ENCODE measurements at regions not wholly inside any gene's neighbourhood (a gene's known extent, or its start where the extent isn't known, plus 50 kb on each side); places are given as distances from the start of the nearest gene placed in this dataset.

- no peak overlapping the region for H3K27ac ChIP-seq
- no peak overlapping the region for H3K9ac ChIP-seq (ENCODE audit: insufficient read length)
- no peaks in the 10 kb centered on the region for H3K9me3 ChIP-seq (ENCODE audit: low read depth, low read length)
- TF ChIP-seq FOXP2 (optimal IDR thresholded peaks at IDR 0.05; ENCODE audit: control extremely low read depth, extremely low read length, insufficient read depth) (no peak), POLR2AphosphoS5 (IDR thresholded peaks at IDR 0.05; ENCODE audit: borderline replicate concordance, low read depth, low read length) (no peak), EZH2 (IDR thresholded peaks at IDR 0.05) (no peak)
- H3K4me3 ChIP-seq, result no peak overlapping the region
- no peak for DNase-seq (ENCODE audit: low read depth, low spot score)
- H3K36me3 ChIP-seq (ENCODE audit: insufficient read depth, low read length), result no peaks in the 10 kb centered on the region
Measured at GRCh38 chr2:105521616-105522015, 122.8 kb upstream of the FHL2 start.

GRCh38 chr2:105521176-105521575, 122.3 kb upstream of the FHL2 start:
- H3K36me3 ChIP-seq (ENCODE audit: insufficient read depth, low read length), result no peaks in the 10 kb centered on the region
- H3K9ac ChIP-seq (ENCODE audit: insufficient read length), result no peak overlapping the region
- no peak for DNase-seq (ENCODE audit: low read depth, low spot score)
- no peak for TF ChIP-seq EZH2 (IDR thresholded peaks at IDR 0.05)
- no peak for TF ChIP-seq POLR2AphosphoS5 (IDR thresholded peaks at IDR 0.05; ENCODE audit: borderline replicate concordance, low read depth, low read length)
- no peak for TF ChIP-seq FOXP2 (optimal IDR thresholded peaks at IDR 0.05; ENCODE audit: control extremely low read depth, extremely low read length, insufficient read depth)
- no peaks in the 10 kb centered on the region for H3K9me3 ChIP-seq (ENCODE audit: low read depth, low read length)
- H3K27ac ChIP-seq, result no peak overlapping the region
- no peak overlapping the region for H3K4me3 ChIP-seq

GRCh38 chr2:105519516-105519915, 120.7 kb upstream of the FHL2 start:
- no peak overlapping the region for H3K9ac ChIP-seq (ENCODE audit: insufficient read length)
- H3K36me3 ChIP-seq (ENCODE audit: insufficient read depth, low read length), result no peaks in the 10 kb centered on the region
- no peak overlapping the region for H3K27ac ChIP-seq
- H3K9me3 ChIP-seq (ENCODE audit: low read depth, low read length), result no peaks in the 10 kb centered on the region
- DNase-seq (ENCODE audit: low read depth, low spot score), result no peak
- TF ChIP-seq POLR2AphosphoS5 (IDR thresholded peaks at IDR 0.05; ENCODE audit: borderline replicate concordance, low read depth, low read length), result no peak
- TF ChIP-seq FOXP2 (optimal IDR thresholded peaks at IDR 0.05; ENCODE audit: control extremely low read depth, extremely low read length, insufficient read depth), result no peak
- no peak for TF ChIP-seq EZH2 (IDR thresholded peaks at IDR 0.05)
- no peak overlapping the region for H3K4me3 ChIP-seq

- H3K27ac ChIP-seq, result no peak overlapping the region
- TF ChIP-seq EZH2 (IDR thresholded peaks at IDR 0.05) (no peak), FOXP2 (optimal IDR thresholded peaks at IDR 0.05; ENCODE audit: control extremely low read depth, extremely low read length, insufficient read depth) (no peak), POLR2AphosphoS5 (IDR thresholded peaks at IDR 0.05; ENCODE audit: borderline replicate concordance, low read depth, low read length) (no peak)
- no peak for DNase-seq (ENCODE audit: low read depth, low spot score)
- no peak overlapping the region for H3K9ac ChIP-seq (ENCODE audit: insufficient read length)
- no peaks in the 10 kb centered on the region for H3K9me3 ChIP-seq (ENCODE audit: low read depth, low read length)
- no peak overlapping the region for H3K4me3 ChIP-seq
- no peaks in the 10 kb centered on the region for H3K36me3 ChIP-seq (ENCODE audit: insufficient read depth, low read length)
Measured at GRCh38 chr2:105518897-105519296, 120.0 kb upstream of the FHL2 start.

GRCh38 chr2:105517814-105518705, 119.2 kb upstream of the FHL2 start:
- Histone ChIP-seq H3K36me3 (ENCODE audit: insufficient read depth, low read length) (no peaks in the 10 kb centered on the region), H3K9me3 (ENCODE audit: low read depth, low read length) (no peaks in the 10 kb centered on the region), H3K9ac (ENCODE audit: insufficient read length) (no peak overlapping the region), H3K27ac (no peak overlapping the region), H3K4me3 (no peak overlapping the region)
- DNase-seq (ENCODE audit: low read depth, low spot score), result no peak
- TF ChIP-seq POLR2AphosphoS5 (IDR thresholded peaks at IDR 0.05; ENCODE audit: borderline replicate concordance, low read depth, low read length) (no peak), EZH2 (IDR thresholded peaks at IDR 0.05) (no peak), FOXP2 (optimal IDR thresholded peaks at IDR 0.05; ENCODE audit: control extremely low read depth, extremely low read length, insufficient read depth) (no peak)

- no peak overlapping the region for H3K9ac ChIP-seq (ENCODE audit: insufficient read length)
- no peak overlapping the region for H3K27ac ChIP-seq
- TF ChIP-seq POLR2AphosphoS5 (IDR thresholded peaks at IDR 0.05; ENCODE audit: borderline replicate concordance, low read depth, low read length) (no peak), EZH2 (IDR thresholded peaks at IDR 0.05) (no peak), FOXP2 (optimal IDR thresholded peaks at IDR 0.05; ENCODE audit: control extremely low read depth, extremely low read length, insufficient read depth) (no peak)
- H3K4me3 ChIP-seq, result no peak overlapping the region
- DNase-seq (ENCODE audit: low read depth, low spot score), result no peak
- H3K9me3 ChIP-seq (ENCODE audit: low read depth, low read length), result no peaks in the 10 kb centered on the region
- H3K36me3 ChIP-seq (ENCODE audit: insufficient read depth, low read length), result no peaks in the 10 kb centered on the region
Measured at GRCh38 chr2:105515581-105516415, 116.9 kb upstream of the FHL2 start.

GRCh38 chr2:105514576-105514975, 115.7 kb upstream of the FHL2 start:
- no peak overlapping the region for H3K27ac ChIP-seq
- no peak for TF ChIP-seq EZH2 (IDR thresholded peaks at IDR 0.05)
- no peak for TF ChIP-seq POLR2AphosphoS5 (IDR thresholded peaks at IDR 0.05; ENCODE audit: borderline replicate concordance, low read depth, low read length)
- no peak for TF ChIP-seq FOXP2 (optimal IDR thresholded peaks at IDR 0.05; ENCODE audit: control extremely low read depth, extremely low read length, insufficient read depth)
- no peak overlapping the region for H3K9ac ChIP-seq (ENCODE audit: insufficient read length)
- no peaks in the 10 kb centered on the region for H3K9me3 ChIP-seq (ENCODE audit: low read depth, low read length)
- no peak for DNase-seq (ENCODE audit: low read depth, low spot score)
- H3K4me3 ChIP-seq, result no peak overlapping the region
- H3K36me3 ChIP-seq (ENCODE audit: insufficient read depth, low read length), result no peaks in the 10 kb centered on the region

All from SK-N-MC (cell line).